HG03457 (cell line): ENCODE measurements at regions not wholly inside any gene's neighbourhood (a gene's known extent, or its start where the extent isn't known, plus 50 kb on each side); places are given as distances from the start of the nearest gene placed in this dataset.
"Not testable (repeated sequence)": the region's sequence is repeated elsewhere in the genome, so short reads cannot be mapped to it uniquely, and the experiment has no call there.

ENCODE experiments used
- ATAC-seq: cut with Tn5 transposase; IDR thresholded peaks from one replicate; pipeline ENCODE4 v1.9.1; 2021; ENCODE audit warnings: moderate number of reproducible peaks; ENCODE audit not compliant: unreplicated experiment

DNA sequence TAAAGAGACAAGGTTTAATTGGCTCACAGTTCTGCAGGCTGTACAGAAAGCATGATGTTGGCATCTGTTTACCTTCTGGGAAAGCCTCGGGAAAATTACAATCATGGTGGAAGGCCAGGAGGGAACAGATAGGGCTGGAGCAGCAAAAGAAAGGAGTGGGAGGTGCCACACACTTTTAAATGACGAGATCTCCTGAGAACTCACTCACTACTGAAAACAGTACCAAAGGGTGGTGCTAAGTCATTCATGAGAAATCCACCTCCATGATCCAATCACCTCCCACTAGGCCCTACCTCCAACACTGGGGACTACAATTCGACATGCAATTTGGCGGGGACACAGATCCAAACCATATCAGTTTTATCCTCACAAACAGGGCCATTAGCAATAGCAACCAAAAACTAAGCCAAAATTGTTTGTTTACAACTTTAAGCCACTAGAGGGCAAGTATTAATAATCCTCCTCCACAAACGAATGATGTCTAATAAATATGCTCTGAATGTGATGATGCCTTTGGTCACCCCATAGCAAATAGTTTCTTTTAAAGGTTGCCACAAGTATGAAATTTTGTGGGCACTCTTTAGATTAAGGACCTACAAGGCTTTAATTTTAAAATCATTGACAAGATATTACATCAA, 129.2 kb upstream of the NRBF2 start:
- no peak for ATAC-seq

- ATAC-seq, result no peak
These were observed 136.2 kb upstream of the NRBF2 start for GRCh38 chr10:62996925-62997324.

GRCh38 chr10:62996516-62996915, 136.6 kb upstream of the NRBF2 start:
- no peak for ATAC-seq

GRCh38 chr10:62993121-62993520, 140.0 kb upstream of the NRBF2 start:
- no peak for ATAC-seq

DNA sequence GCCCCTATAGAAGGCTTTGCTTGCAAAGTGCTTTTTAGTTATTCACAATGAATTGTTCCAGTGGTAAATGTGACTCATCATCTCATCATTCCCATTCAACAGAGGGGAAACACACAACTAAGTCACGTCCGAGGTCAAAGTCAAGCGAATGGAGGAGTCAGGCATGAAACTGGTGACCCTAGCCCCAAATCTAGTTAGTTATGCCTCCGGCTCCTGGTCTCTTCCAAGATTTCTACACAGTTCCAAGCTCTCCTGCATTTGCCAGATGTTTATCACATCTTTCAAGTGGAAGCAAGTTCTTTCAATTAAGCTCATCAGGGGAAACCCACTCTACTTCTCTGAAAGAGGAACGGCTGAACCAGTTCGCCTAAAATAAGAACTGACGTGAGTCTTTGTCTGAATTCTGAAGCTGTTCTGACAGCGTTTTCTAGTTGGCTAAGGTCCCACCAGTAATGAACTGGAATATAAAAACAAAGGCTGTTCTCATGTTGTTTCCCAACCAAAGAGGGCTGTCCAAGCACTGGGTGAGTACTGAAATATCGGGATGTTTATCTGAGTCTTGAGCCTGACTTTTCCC, 140.9 kb upstream of the NRBF2 start:
- ATAC-seq, result no peak

DNA sequence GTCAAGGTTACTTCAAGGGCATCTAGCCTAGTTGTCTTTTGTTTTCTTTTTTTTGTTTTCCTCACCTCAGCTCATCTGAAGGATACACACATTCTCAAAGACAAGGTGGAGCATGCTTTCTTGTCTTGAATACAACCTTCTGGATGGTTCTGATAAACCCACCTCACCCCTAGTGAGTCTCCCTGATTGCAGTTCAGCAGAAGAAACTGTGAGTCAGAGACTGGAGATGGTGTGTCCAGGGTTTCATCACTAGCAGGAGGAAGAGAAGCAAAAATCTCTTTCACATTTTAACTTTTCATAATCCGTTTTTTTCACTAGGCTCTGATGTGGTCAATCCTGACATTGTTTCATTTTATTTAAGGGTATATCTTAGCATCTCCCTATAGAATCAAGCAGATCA, 143.0 kb upstream of the NRBF2 start:
- ATAC-seq, result no peak

- ATAC-seq, result no peak
These were observed 147.1 kb upstream of the NRBF2 start for GRCh38 chr10:62985807-62986600.

DNA sequence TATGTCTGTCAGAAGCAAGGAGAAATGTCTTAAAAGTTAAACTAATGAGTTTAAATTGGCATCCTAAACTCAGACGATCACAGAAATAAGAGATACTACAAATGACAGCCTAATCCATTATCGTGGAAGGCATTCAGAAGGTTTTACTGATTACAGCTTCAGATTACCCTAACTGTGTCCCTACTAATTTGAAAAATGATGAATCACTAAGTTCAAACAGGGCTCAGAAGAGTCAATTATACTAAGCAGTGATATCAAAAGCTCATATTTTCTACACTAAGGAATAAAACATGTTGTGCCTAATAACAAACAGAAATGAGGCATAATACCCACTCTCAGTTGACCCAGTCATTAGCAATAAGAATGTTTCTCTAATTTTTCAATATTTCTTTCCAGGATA, 152.0 kb upstream of the NRBF2 start:
- ATAC-seq, result no peak

DNA sequence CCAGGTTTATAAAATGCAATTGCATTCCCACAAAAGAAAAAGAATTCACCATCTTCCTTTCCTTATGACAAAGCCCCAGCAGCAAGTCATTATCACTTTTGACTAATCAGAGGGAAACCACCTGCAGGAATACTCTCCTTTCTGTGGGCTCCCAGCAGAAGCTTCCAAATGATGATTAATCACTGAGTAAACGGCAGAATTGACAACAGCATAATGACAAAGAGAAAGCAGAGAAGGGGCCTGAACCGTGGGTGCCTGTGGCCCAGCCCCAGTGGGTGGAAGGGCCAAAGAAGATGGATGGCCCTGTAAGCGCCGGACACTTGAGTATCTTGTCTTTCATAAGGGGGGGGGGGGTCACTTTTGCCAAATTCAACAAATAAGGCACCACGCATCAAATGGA, 152.4 kb upstream of the NRBF2 start:
- ATAC-seq, result no peak

GRCh38 chr10:62979921-62980320, 153.2 kb upstream of the NRBF2 start:
- ATAC-seq, result no peak

- ATAC-seq, result no peak
These were observed 154.6 kb upstream of the NRBF2 start for GRCh38 chr10:62978482-62978881.

GRCh38 chr10:62974795-62975194, 158.3 kb upstream of the NRBF2 start:
- ATAC-seq, result not testable (repeated sequence)

GRCh38 chr10:62972103-62972502, 155.9 kb upstream of the EGR2 start:
- ATAC-seq, result no peak

DNA sequence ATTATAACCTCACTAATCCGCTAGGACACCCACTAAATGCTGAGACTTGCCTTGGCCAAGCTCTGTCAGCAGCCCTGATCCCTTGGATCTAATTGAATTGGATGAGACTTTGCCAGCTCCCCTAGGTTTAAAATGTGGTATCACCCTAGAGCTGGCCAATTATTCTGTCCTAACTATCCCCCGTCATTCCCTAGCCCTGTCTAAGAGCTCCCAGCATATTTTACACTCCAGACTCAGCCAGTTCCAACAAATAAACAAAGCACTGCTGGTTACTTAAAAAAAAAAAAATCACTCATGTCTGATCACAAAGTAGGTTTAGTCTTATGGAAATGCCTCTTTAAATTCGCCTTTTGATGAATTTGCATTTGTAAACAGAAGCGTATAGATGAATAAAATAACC, 147.9 kb upstream of the EGR2 start:
- ATAC-seq, result no peak

DNA sequence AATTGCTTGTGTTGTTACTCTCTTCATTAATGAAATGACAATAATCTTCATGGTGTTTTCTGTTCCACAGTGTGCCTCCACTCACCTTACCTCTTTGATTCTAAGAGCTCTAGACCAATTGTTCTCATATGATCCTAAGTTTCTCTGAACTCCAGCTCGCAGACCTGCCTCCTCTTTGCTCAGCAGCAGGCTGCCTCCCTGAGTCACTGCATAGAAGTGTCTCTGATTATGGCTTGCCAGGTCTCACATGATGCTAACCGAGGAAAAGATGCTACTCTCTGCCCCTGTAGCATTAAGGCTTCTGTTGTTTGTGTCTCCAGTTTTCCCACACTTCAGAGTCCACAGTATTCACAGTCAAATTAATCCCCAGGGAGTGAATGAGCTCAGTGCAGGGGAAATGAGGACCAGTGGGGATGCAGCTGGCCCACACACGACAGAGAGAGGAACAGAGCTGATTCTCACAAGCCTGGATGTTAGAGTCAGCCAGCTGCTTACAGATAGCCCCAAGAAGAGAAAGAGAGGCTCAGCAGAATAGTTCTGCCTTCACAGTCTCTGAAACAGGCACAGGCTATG, 145.9 kb upstream of the EGR2 start:
- no peak for ATAC-seq

- no peak for ATAC-seq
These were observed 144.2 kb upstream of the EGR2 start for GRCh38 chr10:62960416-62960815.

GRCh38 chr10:62959553-62959952, 143.4 kb upstream of the EGR2 start:
- ATAC-seq, result no peak

DNA sequence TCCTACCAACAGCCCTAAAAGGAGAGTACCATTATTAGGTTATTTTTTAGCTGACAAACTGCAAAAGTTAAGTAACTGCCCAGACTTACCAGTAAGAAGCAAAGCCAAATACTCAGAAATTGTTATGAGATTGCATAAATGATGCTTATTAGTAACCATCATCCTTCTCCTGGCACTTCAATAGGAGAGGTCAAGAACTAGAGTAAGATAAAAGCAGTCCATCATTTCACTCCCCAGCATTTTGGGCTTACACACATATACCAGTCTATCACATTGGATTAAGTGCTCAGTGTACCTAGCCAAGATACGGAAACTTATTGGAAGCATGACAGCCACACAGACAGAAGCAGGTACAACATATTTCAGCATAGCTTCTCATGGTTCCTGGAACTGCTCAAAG, 142.8 kb upstream of the EGR2 start:
- ATAC-seq, result no peak

GRCh38 chr10:62946278-62946677, 130.1 kb upstream of the EGR2 start:
- ATAC-seq, result no peak

- no peak for ATAC-seq
These were observed 123.5 kb upstream of the EGR2 start for GRCh38 chr10:62939698-62940097.

GRCh38 chr10:62938672-62939071, 122.5 kb upstream of the EGR2 start:
- no peak for ATAC-seq

DNA sequence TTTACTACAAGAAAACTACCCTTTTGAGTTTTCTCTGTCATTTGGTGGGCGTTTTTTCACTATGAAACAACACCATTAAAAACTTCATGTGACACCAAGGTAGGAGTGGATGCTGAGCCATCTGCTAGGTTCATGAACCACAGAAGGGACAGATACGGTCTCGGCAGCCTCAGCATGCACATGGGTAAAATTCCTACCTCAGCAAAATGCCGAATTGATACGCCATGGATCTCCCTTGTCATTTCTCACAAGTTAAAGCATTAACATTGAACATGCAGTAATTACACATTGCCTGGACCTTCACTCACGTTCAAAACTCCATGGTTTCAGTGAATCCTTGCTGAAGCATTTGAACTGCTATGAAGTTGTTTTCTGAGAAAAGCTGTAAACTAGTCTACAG, 121.5 kb upstream of the EGR2 start:
- no peak for ATAC-seq
